CD8-positive, alpha-beta memory T cell (primary cell): ENCODE measurements at regions not wholly inside any gene's neighbourhood (a gene's known extent, or its start where the extent isn't known, plus 50 kb on each side); places are given as distances from the start of the nearest gene placed in this dataset.

Experiments
- CTCF ChIA-PET: fragments of 350-600 bp; sonication (Branson Sonifier 250); formaldehyde crosslinking; loops from one replicate; lab custom pipeline; 2021; ENCODE audit warnings: antibody characterized with exemption; lab: Charles Lee
- POLR2A ChIA-PET: fragments of 350-600 bp; sonication (Branson Sonifier 250); formaldehyde crosslinking; loops from one replicate; lab custom pipeline; 2021; ENCODE audit warnings: antibody characterized with exemption; lab: Charles Lee
- DNase-seq, 5 donors: peaks; one replicate each; pipeline versions ENCODE4 v3.0.0 to v3.0.0-alpha.2; 2020 to 2022; ENCODE audit warnings: mixed read lengths in 1 of 5
- H3K27ac ChIP-seq: one replicate; pipeline ENCODE4 v1.7.0; 2013; ENCODE audit warnings: low read depth, mild to moderate bottlenecking, low read length, moderate library complexity
- H3K27me3 ChIP-seq: 2 replicates; pipeline ENCODE4 v1.7.0; 2013; ENCODE audit warnings: low read length, mild to moderate bottlenecking; ENCODE audit not compliant: insufficient read depth, poor library complexity, severe bottlenecking
- H3K36me3 ChIP-seq: 2 replicates; pipeline ENCODE4 v1.7.0; 2013; ENCODE audit warnings: mild to moderate bottlenecking, low read length, moderate library complexity; ENCODE audit not compliant: insufficient read depth
- H3K4me1 ChIP-seq: 2 replicates; pipeline ENCODE4 v1.7.0; 2013; ENCODE audit warnings: mild to moderate bottlenecking, low read length, moderate library complexity; ENCODE audit not compliant: insufficient read depth
- H3K4me3 ChIP-seq: 2 replicates; pipeline ENCODE4 v1.7.0; 2013; ENCODE audit warnings: mild to moderate bottlenecking, low read length
- H3K9me3 ChIP-seq: 2 replicates; pipeline ENCODE4 v1.7.0; 2013; ENCODE audit warnings: mild to moderate bottlenecking, low read length
- H3K27ac Mint-ChIP-seq, 8 donors: one replicate each; pipeline ENCODE4 v1.8.0; 2020 to 2021; ENCODE audit warnings: mixed read lengths in 8 of 8, mild to moderate bottlenecking in 6 of 8, inconsistent platforms in 3 of 8, moderate library complexity in 3 of 8
- H3K27me3 Mint-ChIP-seq, 2 donors: one replicate each; pipeline ENCODE4 v1.8.0; 2020 to 2021; ENCODE audit warnings: mixed read lengths in 2 of 2, mild to moderate bottlenecking in 1 of 2, moderate library complexity in 1 of 2
- H3K36me3 Mint-ChIP-seq, 3 donors: one replicate each; pipeline ENCODE4 v1.8.0; 2020 to 2021; ENCODE audit warnings: mixed read lengths in 3 of 3, inconsistent platforms in 1 of 3, mild to moderate bottlenecking in 1 of 3
- H3K4me1 Mint-ChIP-seq, 3 donors: one replicate each; pipeline ENCODE4 v1.8.0; 2020 to 2021; ENCODE audit warnings: mixed read lengths in 3 of 3, inconsistent platforms in 1 of 3, mild to moderate bottlenecking in 1 of 3
- H3K4me3 Mint-ChIP-seq, 7 donors: one replicate each; pipeline ENCODE4 v1.8.0; 2020 to 2021; ENCODE audit warnings: mixed read lengths in 7 of 7, mild to moderate bottlenecking in 6 of 7, moderate library complexity in 4 of 7, inconsistent platforms in 2 of 7
- H3K9me3 Mint-ChIP-seq, 5 donors: one replicate each; pipeline ENCODE4 v1.8.0; 2020 to 2022; ENCODE audit warnings: mixed read lengths in 5 of 5, mild to moderate bottlenecking in 3 of 5, moderate library complexity in 2 of 5, inconsistent platforms in 1 of 5

DNA sequence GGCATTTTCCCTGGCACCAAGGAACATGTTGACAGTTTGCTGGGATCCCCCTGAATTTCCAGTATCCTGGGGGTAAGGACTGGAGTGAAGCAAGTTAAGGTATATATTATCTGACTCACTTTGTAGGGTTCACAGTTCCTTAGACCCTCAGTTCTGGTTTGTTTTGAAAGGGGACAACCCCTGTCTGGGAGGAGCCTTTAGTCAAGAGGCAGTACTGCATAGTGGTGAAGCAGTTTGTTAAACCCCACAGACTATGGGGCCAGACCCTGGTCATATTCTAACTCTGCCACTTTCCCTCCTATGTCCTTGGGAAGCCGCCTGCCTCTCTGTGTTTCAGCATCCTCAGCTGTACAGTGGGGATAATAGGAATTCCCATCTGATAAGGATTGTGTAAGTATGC, 145.5 kb upstream of the ZFHX3 start:
- Mint-ChIP-seq H3K27me3 (no peaks in the 10 kb centered on the region), H3K4me3 (no peak overlapping the region), H3K9me3 (peaks cover 3 to 12% (median 6%) of the 10 kb centered on the region in 5 donors), H3K27ac (no peak overlapping the region), H3K36me3 (no peaks in the 10 kb centered on the region), H3K4me1 (no peaks in the 10 kb centered on the region)
- CTCF ChIA-PET = no interaction called here
- no peaks in the 10 kb centered on the region for H3K9me3 ChIP-seq
- POLR2A ChIA-PET = no interaction called here
- no peaks in the 10 kb centered on the region for H3K36me3 ChIP-seq
- H3K4me1 ChIP-seq = no peaks in the 10 kb centered on the region
- no peaks in the 10 kb centered on the region for H3K27me3 ChIP-seq
- H3K27ac ChIP-seq = no peak overlapping the region
- no peak for DNase-seq
- H3K4me3 ChIP-seq = no peak overlapping the region

DNA sequence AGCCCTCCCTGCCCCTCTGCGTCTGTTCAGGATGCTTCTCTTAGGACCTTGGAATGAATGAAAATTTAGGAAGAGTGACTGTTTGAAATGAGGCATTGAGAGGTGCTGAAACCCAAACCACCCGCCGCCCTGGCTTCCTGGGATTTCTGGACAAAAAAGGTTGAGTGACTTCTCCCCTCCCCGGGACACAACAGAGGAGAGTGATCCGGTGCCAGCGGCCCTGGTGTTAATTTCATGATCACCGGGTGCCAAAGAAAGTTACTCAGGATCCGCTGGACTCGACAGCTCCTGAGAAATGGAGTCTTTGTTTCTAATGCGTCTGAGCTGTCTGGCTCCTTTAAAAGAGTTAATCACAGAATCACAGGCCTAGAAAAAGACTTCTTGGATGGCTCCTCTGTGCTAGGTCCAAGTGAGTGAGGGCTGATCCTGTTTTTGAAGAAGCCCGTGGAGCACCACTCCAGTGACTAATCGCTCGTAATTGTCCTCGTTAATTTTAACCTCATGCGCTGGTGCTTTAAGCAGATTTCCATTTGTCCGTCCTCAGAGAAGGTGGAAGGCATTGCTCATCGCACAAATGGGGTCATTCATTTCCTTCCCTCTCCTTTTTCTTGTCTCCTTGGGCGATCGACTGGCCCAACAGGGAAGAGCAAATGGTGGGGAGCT, 144.4 kb upstream of the ZFHX3 start:
- Mint-ChIP-seq H3K4me3 (no peak overlapping the region), H3K27me3 (no peaks in the 10 kb centered on the region), H3K9me3 (peaks cover 2 to 10% (median 4%) of the 10 kb centered on the region in 5 donors), H3K36me3 (no peaks in the 10 kb centered on the region), H3K27ac (peak overlapping the region in 1 of 8 donors; percentile 14), H3K4me1 (no peaks in the 10 kb centered on the region)
- POLR2A ChIA-PET = no interaction called here
- no peak for DNase-seq
- no peaks in the 10 kb centered on the region for H3K4me1 ChIP-seq
- H3K36me3 ChIP-seq = no peaks in the 10 kb centered on the region
- CTCF ChIA-PET = no interaction called here
- H3K9me3 ChIP-seq = no peaks in the 10 kb centered on the region
- H3K27ac ChIP-seq = no peak overlapping the region
- H3K4me3 ChIP-seq = no peak overlapping the region
- H3K27me3 ChIP-seq = no peaks in the 10 kb centered on the region

DNA sequence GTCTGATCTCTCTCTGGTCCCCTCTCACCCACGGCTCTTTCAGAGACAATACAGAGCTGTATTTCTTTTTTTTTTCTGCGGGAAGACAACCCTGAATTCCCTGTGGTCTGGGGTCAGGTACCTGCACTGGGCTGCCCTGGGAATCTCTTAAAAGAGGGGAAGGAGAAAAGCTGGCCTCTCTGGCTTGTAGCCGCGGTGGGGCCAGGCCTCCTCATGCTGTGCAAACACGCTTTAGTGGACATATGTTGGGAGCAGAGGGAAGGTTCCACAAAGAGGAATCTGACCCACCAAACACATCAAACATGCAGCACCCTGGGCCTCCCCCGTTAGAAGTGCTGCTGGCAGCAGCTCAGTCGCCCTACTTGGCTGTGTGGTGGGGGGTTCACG, 143.7 kb upstream of the ZFHX3 start:
- no peak overlapping the region for H3K4me3 ChIP-seq
- POLR2A ChIA-PET = no interaction called here
- no peak for DNase-seq
- Mint-ChIP-seq H3K27me3 (no peaks in the 10 kb centered on the region), H3K27ac (no peak overlapping the region), H3K4me1 (no peaks in the 10 kb centered on the region), H3K36me3 (no peaks in the 10 kb centered on the region), H3K9me3 (peaks cover 2 to 10% (median 4%) of the 10 kb centered on the region in 5 donors), H3K4me3 (no peak overlapping the region)
- H3K27ac ChIP-seq = no peak overlapping the region
- no peaks in the 10 kb centered on the region for H3K27me3 ChIP-seq
- H3K9me3 ChIP-seq = no peaks in the 10 kb centered on the region
- CTCF ChIA-PET = no interaction called here
- no peaks in the 10 kb centered on the region for H3K36me3 ChIP-seq
- no peaks in the 10 kb centered on the region for H3K4me1 ChIP-seq

DNA sequence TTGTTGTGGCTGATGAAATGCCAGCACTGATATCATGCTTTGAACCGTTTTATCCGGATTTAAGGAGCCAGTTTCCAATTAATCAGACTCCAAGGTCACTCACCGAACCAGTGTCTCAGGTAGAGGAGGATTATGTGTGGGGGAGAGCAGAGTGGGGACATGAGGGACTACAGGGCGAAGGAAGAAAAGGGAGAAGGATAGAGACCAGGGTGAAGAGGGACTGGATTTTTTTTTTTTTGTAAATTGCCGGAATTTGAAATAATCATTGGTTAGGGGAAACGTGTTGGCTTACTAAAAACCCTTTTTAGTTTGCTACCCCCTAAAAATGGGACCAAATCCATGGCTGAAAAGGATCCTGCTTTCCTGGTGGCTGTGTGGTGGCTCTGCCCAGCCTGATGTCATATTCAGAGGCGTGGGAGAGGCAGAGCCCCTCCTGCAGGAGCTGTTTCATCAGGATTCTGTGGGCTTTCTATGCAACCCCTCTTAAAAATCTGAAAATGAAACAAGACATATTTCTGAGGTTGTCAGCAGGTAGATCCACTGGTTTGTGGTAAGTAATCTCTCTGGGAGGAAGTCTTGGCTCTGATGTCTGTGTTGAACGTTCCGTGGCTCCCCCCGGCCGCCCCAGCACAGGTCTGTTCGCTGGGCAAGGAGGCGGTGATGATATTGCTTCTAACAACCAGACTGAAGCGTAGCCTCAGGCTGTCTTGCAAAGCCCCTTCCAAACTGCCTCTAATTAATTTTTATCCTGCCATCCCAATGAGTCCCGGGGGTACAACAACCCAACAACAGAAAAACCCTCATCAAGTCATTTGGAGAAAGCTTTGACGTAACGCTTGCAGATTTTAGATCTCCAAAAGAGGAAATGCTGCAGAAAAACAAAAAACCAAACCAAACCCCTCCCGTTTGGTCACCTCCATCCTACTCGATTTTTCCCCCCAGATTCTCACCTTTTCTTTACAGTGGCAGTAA, 143.0 kb upstream of the ZFHX3 start:
- no peaks in the 10 kb centered on the region for H3K36me3 Mint-ChIP-seq
- Histone ChIP-seq H3K4me1 (no peaks in the 10 kb centered on the region), H3K27me3 (no peaks in the 10 kb centered on the region), H3K36me3 (no peaks in the 10 kb centered on the region), H3K9me3 (no peaks in the 10 kb centered on the region), H3K27ac (no peak overlapping the region), H3K4me3 (no peak overlapping the region)
- no peak overlapping the region for H3K27ac Mint-ChIP-seq
- POLR2A ChIA-PET = no interaction called here
- H3K27me3 Mint-ChIP-seq = no peaks in the 10 kb centered on the region
- H3K4me1 Mint-ChIP-seq = no peaks in the 10 kb centered on the region
- CTCF ChIA-PET = no interaction called here
- no peak for DNase-seq
- H3K9me3 Mint-ChIP-seq = peaks cover 2 to 6% (median 4%) of the 10 kb centered on the region in 5 donors
- no peak overlapping the region for H3K4me3 Mint-ChIP-seq

DNA sequence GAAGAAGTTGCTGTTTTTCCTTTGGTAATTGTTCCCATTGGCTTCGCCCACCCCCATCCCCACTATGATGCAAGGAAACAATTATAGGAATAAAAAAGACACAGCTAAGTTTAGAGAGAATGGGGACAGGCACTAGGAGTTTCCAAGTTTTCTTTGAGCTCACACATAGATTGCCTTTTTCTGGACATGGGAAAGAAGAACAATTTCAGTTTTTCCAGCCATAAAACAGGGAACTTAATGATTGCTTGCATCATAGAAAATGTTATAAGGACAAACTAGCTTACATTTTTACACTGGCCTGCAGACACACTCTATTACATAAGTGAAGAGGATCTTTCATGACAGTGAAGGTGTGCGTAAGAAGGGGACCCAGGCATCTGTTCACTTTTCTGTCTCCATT, 142.3 kb upstream of the ZFHX3 start:
- H3K36me3 ChIP-seq = no peaks in the 10 kb centered on the region
- no peak overlapping the region for H3K4me3 ChIP-seq
- no peaks in the 10 kb centered on the region for H3K4me1 Mint-ChIP-seq

DNA sequence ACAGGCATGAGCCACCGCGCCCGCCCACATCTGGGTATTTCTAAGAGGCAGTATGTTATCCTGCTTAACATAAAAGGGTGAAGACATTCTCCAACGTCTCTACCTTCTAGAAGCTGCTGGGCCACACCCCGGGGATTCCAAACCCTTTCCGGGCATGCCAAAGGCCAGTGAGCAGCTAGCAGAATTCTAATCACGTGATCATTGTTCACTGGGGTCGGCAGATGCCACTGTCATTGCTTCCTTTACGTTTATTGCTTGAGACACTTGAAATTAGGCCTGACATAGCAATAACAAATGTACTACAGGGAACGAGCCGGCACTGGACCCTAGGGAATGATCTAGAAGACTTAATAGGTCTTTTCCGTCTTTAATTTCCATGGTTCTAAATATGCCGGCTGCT, 141.2 kb upstream of the ZFHX3 start:
- ChIA-PET CTCF (no interaction called here), POLR2A (no interaction called here)
- H3K4me3 Mint-ChIP-seq = no peak overlapping the region
- H3K27me3 Mint-ChIP-seq = peaks cover 0 to 2% of the 10 kb centered on the region in 2 donors
- H3K36me3 Mint-ChIP-seq = no peaks in the 10 kb centered on the region
- Histone ChIP-seq H3K27me3 (no peaks in the 10 kb centered on the region), H3K27ac (no peak overlapping the region), H3K4me1 (no peaks in the 10 kb centered on the region), H3K4me3 (no peak overlapping the region), H3K9me3 (no peaks in the 10 kb centered on the region), H3K36me3 (no peaks in the 10 kb centered on the region)
- H3K4me1 Mint-ChIP-seq = no peaks in the 10 kb centered on the region
- H3K9me3 Mint-ChIP-seq = peaks cover 1 to 6% (median 3%) of the 10 kb centered on the region in 5 donors
- no peak for DNase-seq
- no peak overlapping the region for H3K27ac Mint-ChIP-seq

More for the DNA sequence above, 142.3 kb upstream of the ZFHX3 start:
- DNase-seq = no peak
- ChIA-PET CTCF (no interaction called here), POLR2A (no interaction called here)
- Mint-ChIP-seq H3K36me3 (no peaks in the 10 kb centered on the region), H3K4me3 (no peak overlapping the region), H3K9me3 (peaks cover 2 to 6% (median 3%) of the 10 kb centered on the region in 5 donors), H3K27me3 (peaks cover 0 to 2% of the 10 kb centered on the region in 2 donors), H3K27ac (no peak overlapping the region)
- Histone ChIP-seq H3K9me3 (no peaks in the 10 kb centered on the region), H3K4me1 (no peaks in the 10 kb centered on the region), H3K27ac (no peak overlapping the region), H3K27me3 (no peaks in the 10 kb centered on the region)

DNA sequence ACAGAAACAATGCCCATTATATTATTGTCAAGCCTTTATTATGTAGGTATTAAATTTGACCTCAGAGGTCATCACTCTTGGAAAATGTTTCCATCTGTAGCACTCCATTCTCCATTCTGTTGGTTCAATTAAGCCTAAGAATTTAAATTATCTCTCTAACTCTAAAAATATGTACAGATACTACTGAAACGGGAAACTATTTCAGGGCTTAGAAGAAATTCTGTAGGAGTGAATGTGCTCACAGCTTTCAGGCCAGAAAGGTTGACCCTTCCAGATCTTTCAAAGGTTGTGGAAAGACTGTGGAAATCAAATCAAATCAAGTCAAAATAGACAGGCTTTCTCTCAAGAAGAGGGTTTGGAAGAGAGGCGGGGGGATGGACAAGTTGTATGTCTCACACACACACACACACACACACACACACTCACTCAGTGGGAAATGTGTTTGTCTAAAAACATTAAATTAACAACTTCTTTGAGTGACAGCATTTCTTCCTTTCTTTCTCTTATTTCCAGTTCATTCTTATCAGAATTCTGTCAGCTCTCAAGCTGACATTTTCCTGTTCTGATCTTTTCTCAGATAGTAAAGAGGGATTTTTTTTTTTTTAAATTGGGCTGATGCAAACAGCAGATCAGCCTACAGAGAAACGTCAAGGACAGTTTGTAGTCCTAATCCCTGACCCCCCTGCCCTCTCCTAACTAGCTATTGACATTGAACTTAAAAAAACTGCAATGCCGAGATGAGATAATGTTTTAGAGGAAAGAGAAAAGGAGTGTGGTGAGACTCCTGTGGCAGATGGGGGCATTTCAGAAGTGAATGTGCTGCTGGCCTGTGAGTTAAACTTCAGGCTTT, 139.0 kb upstream of the ZFHX3 start:
- Mint-ChIP-seq H3K27ac (no peak overlapping the region), H3K4me3 (no peak overlapping the region), H3K27me3 (peaks cover 0 to 2% of the 10 kb centered on the region in 2 donors), H3K36me3 (no peaks in the 10 kb centered on the region), H3K4me1 (no peaks in the 10 kb centered on the region), H3K9me3 (peaks cover 2 to 4% (median 3%) of the 10 kb centered on the region in 5 donors)
- Histone ChIP-seq H3K4me1 (no peaks in the 10 kb centered on the region), H3K27me3 (no peaks in the 10 kb centered on the region), H3K4me3 (no peak overlapping the region), H3K9me3 (no peaks in the 10 kb centered on the region), H3K36me3 (no peaks in the 10 kb centered on the region), H3K27ac (no peak overlapping the region)
- CTCF ChIA-PET = no interaction called here
- POLR2A ChIA-PET = no interaction called here
- no peak for DNase-seq
